Endothelial cell of hepatic sinusoid (primary cell): ENCODE measurements at regions not wholly inside any gene's neighbourhood (a gene's known extent, or its start where the extent isn't known, plus 50 kb on each side); places are given as distances from the start of the nearest gene placed in this dataset.
"Not testable (repeated sequence)": the region's sequence is repeated elsewhere in the genome, so short reads cannot be mapped to it uniquely, and the experiment has no call there.

ENCODE experiments used
- in situ Hi-C: cut with HindIII; loops from 2 replicates; pipeline ENCODE4 v1.10.0; 2017; ENCODE audit warnings: low sequenced_read_pairs

- in situ Hi-C loops, result loop anchor here (5.0 kb wide), 1 partner anchor 34 kb away; no protein-coding TSS in a partner anchor
These were observed 322.7 kb downstream of the CRPPA start for GRCh38 chr7:16098585-16099179.

- in situ Hi-C loops, result loop anchor here (5.0 kb wide), 1 partner anchor 34 kb away; no protein-coding TSS in a partner anchor
These were observed 323.3 kb downstream of the CRPPA start for GRCh38 chr7:16098058-16098457.

DNA sequence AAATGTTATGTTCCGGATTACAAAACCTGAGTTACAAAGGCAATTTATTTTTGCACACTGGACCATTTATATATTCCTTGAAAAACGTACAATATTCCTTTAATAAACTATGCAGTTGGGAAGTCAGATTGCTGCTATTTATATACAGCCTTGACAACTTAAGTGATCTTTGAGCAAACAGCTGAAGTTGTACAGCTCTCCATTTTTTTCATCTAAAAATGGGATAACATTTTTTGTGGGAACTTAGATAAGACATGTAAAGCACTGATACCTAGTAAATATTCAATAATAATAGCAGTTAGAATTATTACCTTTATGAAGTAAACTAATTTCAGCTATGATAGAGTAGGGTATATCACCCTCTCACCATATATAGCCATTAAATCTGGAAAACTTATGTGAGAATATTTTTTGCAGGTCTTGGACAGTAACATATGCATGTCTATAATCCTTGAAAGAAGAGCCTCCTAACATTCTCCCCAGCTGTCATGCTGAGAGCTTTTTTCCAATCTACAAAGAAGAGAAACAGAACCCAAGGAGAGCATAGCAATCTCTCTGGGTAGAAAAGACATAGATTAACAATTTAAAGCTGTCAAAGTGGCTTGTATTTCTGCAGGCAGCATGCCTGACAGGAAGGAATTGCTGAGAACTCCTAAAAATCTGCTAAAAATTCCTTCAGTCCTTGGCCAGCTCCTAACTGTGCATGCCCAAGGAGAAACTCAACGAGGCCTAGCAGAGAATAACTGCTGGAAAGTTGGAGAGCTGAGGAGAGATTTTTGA lies 326.0 kb downstream of the CRPPA start:
- in situ Hi-C loops, result loop anchor here (5.0 kb wide), 1 partner anchor 37 kb away; no protein-coding TSS in a partner anchor

- in situ Hi-C loops, result loop anchor here (5.0 kb wide), 1 partner anchor 38 kb away; no protein-coding TSS in a partner anchor
These were observed 326.7 kb downstream of the CRPPA start for GRCh38 chr7:16094651-16095050.

DNA sequence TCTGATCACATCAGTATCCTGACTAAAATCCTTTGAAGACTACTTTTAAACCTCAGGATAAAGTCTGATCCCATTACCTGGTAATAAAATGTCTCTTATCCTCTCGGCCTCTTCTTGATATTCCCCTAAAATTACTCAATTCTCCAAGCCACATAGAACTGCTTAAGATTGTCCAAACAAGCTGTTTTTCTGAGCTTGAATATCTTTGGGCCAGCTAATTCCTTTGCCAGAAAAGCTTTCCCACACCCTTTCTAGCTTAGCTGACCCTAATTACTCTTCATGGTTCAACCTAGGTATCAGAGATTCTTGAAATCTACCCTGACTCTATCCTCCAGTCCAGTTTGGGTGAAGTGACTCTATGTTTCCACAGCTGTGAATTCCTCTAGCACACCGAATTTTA lies 328.6 kb downstream of the CRPPA start:
- in situ Hi-C loops, result no loop called here

GRCh38 chr7:16091701-16092310 lies 329.5 kb downstream of the CRPPA start:
- in situ Hi-C loops, result no loop called here

GRCh38 chr7:16089801-16090200 lies 331.5 kb downstream of the CRPPA start:
- in situ Hi-C loops, result no loop called here

DNA sequence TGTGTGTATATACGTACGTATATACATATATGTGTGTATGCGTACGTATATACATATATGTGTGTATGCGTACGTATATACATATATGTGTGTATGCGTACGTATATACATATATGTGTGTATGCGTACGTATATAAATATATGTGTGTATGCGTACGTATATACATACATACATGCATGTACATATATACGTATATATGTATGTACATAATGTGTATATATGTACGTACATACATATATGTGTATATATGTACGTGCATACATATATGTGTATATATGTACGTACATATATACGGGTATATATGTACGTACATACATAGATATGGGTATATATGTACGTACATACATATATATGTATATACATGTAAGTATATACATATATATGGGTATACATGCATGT lies 332.1 kb downstream of the CRPPA start:
- in situ Hi-C loops, result no loop called here

DNA sequence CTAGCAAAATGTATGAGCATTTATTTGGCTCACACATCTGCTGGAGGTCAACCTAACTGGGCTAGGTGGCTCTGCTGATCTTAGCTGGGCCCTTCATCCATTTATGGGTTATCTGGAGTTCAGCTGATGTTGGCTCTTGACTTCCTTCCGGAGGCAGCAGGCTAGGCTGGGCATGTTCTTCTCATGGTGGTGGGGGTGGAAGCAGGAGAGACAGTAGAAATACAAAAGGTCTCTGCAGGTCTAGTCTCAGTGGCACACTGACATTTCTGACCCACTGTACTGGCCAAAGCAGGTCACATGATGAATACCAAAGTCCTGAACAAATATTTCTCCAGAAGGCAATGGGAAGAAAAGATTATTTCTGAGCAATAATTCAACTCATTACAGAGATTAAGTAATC lies 334.6 kb downstream of the CRPPA start:
- in situ Hi-C loops, result no loop called here

GRCh38 chr7:16085780-16086179 lies 335.6 kb downstream of the CRPPA start:
- in situ Hi-C loops, result not testable (repeated sequence)

GRCh38 chr7:16084875-16085274 lies 336.5 kb downstream of the CRPPA start:
- in situ Hi-C loops, result no loop called here

GRCh38 chr7:16084370-16084769 lies 337.0 kb downstream of the CRPPA start:
- in situ Hi-C loops, result no loop called here

GRCh38 chr7:16083931-16084330 lies 337.4 kb downstream of the CRPPA start:
- in situ Hi-C loops, result no loop called here

- in situ Hi-C loops, result no loop called here
These were observed 341.2 kb downstream of the CRPPA start for GRCh38 chr7:16080131-16080530.

GRCh38 chr7:16079723-16080122 lies 341.6 kb downstream of the CRPPA start:
- in situ Hi-C loops, result no loop called here

DNA sequence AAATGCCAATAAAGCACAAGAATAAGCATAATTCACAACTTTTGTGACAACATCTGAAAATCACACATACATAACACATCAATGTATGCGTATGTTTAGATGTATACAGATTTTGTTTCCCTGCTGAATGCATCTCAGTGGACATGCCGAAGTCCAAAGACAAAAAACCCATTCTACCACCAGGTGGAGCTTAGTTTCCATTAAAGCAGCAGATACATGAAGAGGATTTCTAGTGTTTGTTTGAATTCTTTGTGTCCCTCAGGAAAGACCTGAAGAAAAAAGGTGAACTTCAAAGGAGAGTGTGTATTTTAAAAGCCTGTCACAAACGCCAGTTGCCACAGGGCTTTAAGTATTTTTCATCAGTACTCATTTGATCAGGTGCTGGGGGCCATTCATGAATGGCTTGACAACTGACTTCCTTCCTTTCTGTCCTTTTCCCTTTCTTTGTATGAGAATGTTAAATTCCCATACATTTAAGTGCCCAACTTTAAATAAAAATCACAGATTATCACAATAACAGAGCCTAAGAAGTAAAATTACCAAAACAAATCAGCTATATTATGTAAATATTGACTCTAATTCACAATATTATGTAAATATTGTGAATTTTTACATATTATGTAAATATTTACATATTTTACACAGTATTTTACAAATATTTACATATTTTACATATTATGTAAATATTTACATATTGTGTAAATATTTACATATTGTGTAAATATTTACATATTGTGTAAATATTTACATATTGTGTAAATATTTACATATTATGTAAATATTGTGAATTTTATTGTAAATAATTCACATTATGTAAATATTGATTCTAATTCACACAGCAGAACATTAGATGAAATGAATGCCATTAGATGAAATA lies 343.0 kb downstream of the CRPPA start:
- in situ Hi-C loops, result no loop called here

DNA sequence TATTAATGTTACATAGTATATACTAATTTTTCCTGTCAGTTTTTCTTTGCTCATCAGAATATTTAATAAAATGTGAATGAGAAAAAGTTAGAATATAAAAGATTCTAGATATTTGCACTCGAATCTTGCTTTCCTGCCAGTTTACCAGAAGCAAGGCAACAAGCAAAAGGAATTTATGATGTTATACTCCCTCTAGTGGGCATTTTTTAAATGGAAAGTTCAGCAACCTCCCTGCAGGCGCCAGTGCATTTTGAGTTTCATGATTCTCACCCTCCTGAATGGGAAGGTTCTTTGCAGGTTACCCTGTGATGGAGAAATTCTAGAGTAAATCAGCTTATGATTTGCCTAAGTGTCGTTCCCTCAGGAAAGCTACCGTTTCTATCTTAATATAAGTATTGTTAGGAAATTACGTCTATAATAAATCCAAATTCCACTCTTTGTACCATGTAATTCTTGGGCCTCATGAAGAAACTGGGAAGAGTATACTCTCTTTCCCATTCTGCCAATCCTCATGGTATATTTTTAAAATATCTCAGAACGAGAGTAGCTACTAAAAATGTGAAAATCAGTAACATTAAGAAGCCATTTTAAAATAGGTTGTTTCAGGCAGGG lies 350.0 kb downstream of the CRPPA start:
- in situ Hi-C loops, result no loop called here

- in situ Hi-C loops, result no loop called here
These were observed 350.5 kb downstream of the CRPPA start for GRCh38 chr7:16070806-16071205.

DNA sequence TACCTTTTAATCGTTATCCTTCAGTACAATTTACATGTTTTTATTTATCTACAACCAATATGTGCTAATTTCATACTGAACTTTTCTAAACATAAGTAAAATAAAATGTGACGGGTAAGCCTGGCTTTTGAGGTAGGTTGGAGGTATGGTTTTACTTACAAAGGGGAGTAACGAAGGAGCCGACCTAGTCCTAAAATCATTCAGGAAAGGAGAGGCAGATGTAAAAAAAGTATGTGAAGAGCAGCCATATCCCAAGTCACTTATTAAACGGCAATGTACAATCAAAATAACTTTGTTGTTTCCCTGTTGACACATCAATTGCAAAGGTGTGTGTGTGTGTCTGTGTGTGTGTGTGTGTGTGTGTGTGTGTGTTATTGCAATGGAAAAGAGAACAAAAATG lies 351.3 kb downstream of the CRPPA start:
- in situ Hi-C loops, result loop anchor here (10.0 kb wide), 1 partner anchor 745 kb away; no protein-coding TSS in a partner anchor

DNA sequence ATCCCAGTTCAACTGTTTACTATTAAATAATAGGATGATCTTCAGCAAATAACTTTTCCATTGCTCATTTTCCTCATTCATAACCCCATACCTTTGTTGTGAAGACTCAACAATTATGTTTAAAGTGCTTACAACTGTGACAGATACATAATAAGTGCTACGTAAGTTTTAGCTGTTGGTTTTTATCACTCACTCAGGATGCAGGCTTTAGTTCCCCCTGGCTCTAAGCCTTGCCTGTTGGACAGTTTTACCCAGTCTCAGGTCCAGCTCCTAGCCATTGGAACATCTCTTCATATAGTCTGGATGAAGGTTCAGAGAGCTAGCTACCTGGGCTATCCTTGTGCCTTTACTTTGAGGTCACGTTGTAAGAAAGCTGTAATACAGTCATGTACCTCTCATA lies 353.2 kb downstream of the CRPPA start:
- in situ Hi-C loops, result loop anchor here (10.0 kb wide), 1 partner anchor 743 kb away; no protein-coding TSS in a partner anchor
